B cell (primary cell): ENCODE measurements at regions not wholly inside any gene's neighbourhood (a gene's known extent, or its start where the extent isn't known, plus 50 kb on each side); places are given as distances from the start of the nearest gene placed in this dataset.

Experiments
- ATAC-seq: fragments of 200-7000 bp; cut with Tn5 transposase; one replicate; pipeline ENCODE4 v1.10.0; 2021; ENCODE audit warnings: low read depth, mild to moderate bottlenecking, moderate number of reproducible peaks, moderate library complexity
- CTCF ChIA-PET: fragments of 350-600 bp; sonication (Branson Sonifier 250); formaldehyde crosslinking; loops from one replicate; lab custom pipeline; 2021; ENCODE audit warnings: antibody characterized with exemption, inconsistent platforms; lab: Charles Lee
- POLR2A ChIA-PET: fragments of 350-600 bp; sonication (Branson Sonifier 250); formaldehyde crosslinking; loops from one replicate; lab custom pipeline; 2021; ENCODE audit warnings: antibody characterized with exemption; lab: Charles Lee
- DNase-seq: peaks from one replicate; pipeline ENCODE4 v3.0.0; 2013
- H2AFZ ChIP-seq: 2 replicates; pipeline ENCODE4 v1.6.1; 2012; ENCODE audit warnings: mild to moderate bottlenecking, low read depth, low read length; ENCODE audit not compliant: insufficient read depth, poor library complexity, severe bottlenecking
- H3K27ac ChIP-seq, 2 donors: 1 replicate in 1 of 2; 2 replicates in 1 of 2; pipeline ENCODE4 v1.5.1; 2012 to 2013; ENCODE audit warnings: low read length in 2 of 2, mild to moderate bottlenecking in 2 of 2, moderate library complexity in 1 of 2
- H3K27me3 ChIP-seq, 4 experiments: fragments of 200-600 bp in 1 of 4; sonication (generic) in 1 of 4; replicated peaks in 1 of 4; 1 replicate in 2 of 4; 2 replicates in 2 of 4; pipeline versions ENCODE4 v1.6.1 to v1.7.0; 2013 to 2016; ENCODE audit warnings: low read length in 3 of 4, mild to moderate bottlenecking in 2 of 4, mixed read lengths in 1 of 4, moderate library complexity in 1 of 4; ENCODE audit not compliant: insufficient read depth in 4 of 4, control insufficient read depth in 3 of 4; ENCODE audit errors: control extremely low read depth in 1 of 4
- H3K36me3 ChIP-seq, 2 experiments: replicated peaks in 1 of 2; 1 replicate in 1 of 2; 2 replicates in 1 of 2; pipeline versions ENCODE4 v1.6.1 to v1.7.1; 2013; ENCODE audit warnings: low read length in 1 of 2; ENCODE audit not compliant: insufficient read depth in 2 of 2, control insufficient read depth in 1 of 2; ENCODE audit errors: control extremely low read depth in 1 of 2, extremely low read depth in 1 of 2
- H3K4me1 ChIP-seq, 2 donors: fragments of 200-600 bp in 1 of 2; sonication (generic) in 1 of 2; 1 replicate in 1 of 2; 2 replicates in 1 of 2; pipeline versions ENCODE4 v1.5.1 to v1.6.1; 2013 to 2017; ENCODE audit warnings: low read length in 2 of 2; ENCODE audit not compliant: control insufficient read depth in 2 of 2, insufficient read depth in 2 of 2
- H3K4me2 ChIP-seq: replicated peaks from 2 replicates; pipeline ENCODE3; 2012; ENCODE audit warnings: mild to moderate bottlenecking, low read depth, low read length; ENCODE audit not compliant: poor library complexity, severe bottlenecking
- H3K4me3 ChIP-seq, 5 experiments: fragments of 200-600 bp in 1 of 5; sonication (generic) in 1 of 5; 1 replicate in 3 of 5; 2 replicates in 2 of 5; pipeline versions ENCODE4 v1.5.1 to v1.7.0; 2011 to 2016; ENCODE audit warnings: low read length in 4 of 5, mild to moderate bottlenecking in 4 of 5, low read depth in 2 of 5, control low read depth in 1 of 5, moderate library complexity in 1 of 5; ENCODE audit not compliant: insufficient read depth in 1 of 5; ENCODE audit errors: control extremely low read depth in 1 of 5, extremely low read depth in 1 of 5
- H3K79me2 ChIP-seq: fragments of 200-600 bp; sonication (generic); one replicate; pipeline ENCODE4 v1.6.0; 2016; ENCODE audit warnings: low read length; ENCODE audit not compliant: control insufficient read depth, insufficient read depth
- H3K9ac ChIP-seq: fragments of 200-600 bp; sonication (generic); 2 replicates; pipeline ENCODE4 v1.6.1; 2017; ENCODE audit warnings: mild to moderate bottlenecking, low read length, moderate library complexity
- H3K9me3 ChIP-seq, 3 donors: one replicate each; pipeline versions ENCODE4 v1.6.1 to v1.7.1; 2013; ENCODE audit warnings: low read length in 2 of 3; ENCODE audit not compliant: control insufficient read depth in 2 of 3, insufficient read depth in 1 of 3; ENCODE audit errors: control extremely low read depth in 1 of 3
- H4K20me1 ChIP-seq: 2 replicates; pipeline ENCODE4 v1.6.0; 2012; ENCODE audit warnings: mild to moderate bottlenecking, low read length; ENCODE audit not compliant: insufficient read depth, control insufficient read depth, poor library complexity, severe bottlenecking
- H3K27ac Mint-ChIP-seq: one replicate; pipeline ENCODE4 v1.8.0; 2021; ENCODE audit warnings: mixed read lengths
- H3K27me3 Mint-ChIP-seq: one replicate; pipeline ENCODE4 v1.8.0; 2021; ENCODE audit warnings: mixed read lengths
- H3K4me1 Mint-ChIP-seq: one replicate; pipeline ENCODE4 v1.8.0; 2021; ENCODE audit warnings: mixed read lengths
- H3K4me3 Mint-ChIP-seq: one replicate; pipeline ENCODE4 v1.8.0; 2021; ENCODE audit warnings: mixed read lengths
- H3K9me3 Mint-ChIP-seq: one replicate; pipeline ENCODE4 v1.8.0; 2022; ENCODE audit warnings: mixed read lengths; ENCODE audit not compliant: insufficient read depth
- CTCF ChIP-seq: fragments of 200-600 bp; IDR thresholded peaks from one replicate; pipeline ENCODE4 v1.8.0; 2022; ENCODE audit warnings: antibody characterized with exemption, mild to moderate bottlenecking
- EZH2 ChIP-seq: IDR thresholded peaks from 2 replicates; pipeline ENCODE4 v1.6.1; 2012; ENCODE audit warnings: borderline replicate concordance, low read depth, mild to moderate bottlenecking, moderate library complexity, low read length; ENCODE audit not compliant: insufficient read depth, poor library complexity, severe bottlenecking
- whole genome bisulfite sequencing: methylation state at CpG from one replicate; pipeline ENCODE4 v1.1.5; 2013; ENCODE audit warnings: missing lambda C conversion rate; ENCODE audit not compliant: insufficient coverage; 5-methylcytosine and 5-hydroxymethylcytosine counted together
- intact Hi-C: fragments of 100-400 bp; cut with micrococcal nuclease; formaldehyde crosslinking; loops from one replicate; pipeline ENCODE4 v1.10.0; 2022

- Histone ChIP-seq H3K79me2 (no peaks in the 10 kb centered on the region), H3K4me2 (no peak overlapping the region), H2AFZ (no peak overlapping the region), H3K36me3 (no peaks in the 10 kb centered on the region), H3K9me3 (no peaks in the 10 kb centered on the region), H3K4me1 (no peaks in the 10 kb centered on the region), H3K27me3 (no peaks in the 10 kb centered on the region), H3K27ac (no peak overlapping the region), H4K20me1 (no peaks in the 10 kb centered on the region), H3K9ac (no peak overlapping the region), H3K4me3 (no peak overlapping the region)
- Mint-ChIP-seq H3K27ac (no peak overlapping the region), H3K4me3 (no peak overlapping the region), H3K27me3 (no peaks in the 10 kb centered on the region), H3K4me1 (no peaks in the 10 kb centered on the region), H3K9me3 (no peaks in the 10 kb centered on the region)
- 93% methylated on average over 5 of the region's 8 CpGs for WGBS
- CTCF ChIA-PET: no interaction called here
- intact Hi-C loops: no loop called here
- DNase-seq (no peak), ATAC-seq (no peak)
- TF ChIP-seq EZH2: no peak
- no peak for TF ChIP-seq CTCF
- POLR2A ChIA-PET: no interaction called here
Measured at GRCh38 chr12:88418856-88419497, 161.3 kb downstream of the KITLG start.

- H3K27ac Mint-ChIP-seq: no peak overlapping the region
- TF ChIP-seq CTCF (no peak), EZH2 (no peak)
- ATAC-seq: no peak
- Histone ChIP-seq H3K4me3 (no peak overlapping the region), H3K4me1 (no peaks in the 10 kb centered on the region), H3K36me3 (no peaks in the 10 kb centered on the region), H2AFZ (no peak overlapping the region), H3K9me3 (no peaks in the 10 kb centered on the region), H4K20me1 (no peaks in the 10 kb centered on the region), H3K4me2 (no peak overlapping the region), H3K27ac (no peak overlapping the region), H3K79me2 (no peaks in the 10 kb centered on the region), H3K9ac (no peak overlapping the region), H3K27me3 (no peaks in the 10 kb centered on the region)
- no peaks in the 10 kb centered on the region for H3K4me1 Mint-ChIP-seq
- WGBS: no CpG with 5 or more reads among the region's 1 CpG
- DNase-seq: no peak
- POLR2A ChIA-PET: no interaction called here
- no peaks in the 10 kb centered on the region for H3K9me3 Mint-ChIP-seq
- no peak overlapping the region for H3K4me3 Mint-ChIP-seq
- intact Hi-C loops: no loop called here
- no peaks in the 10 kb centered on the region for H3K27me3 Mint-ChIP-seq
- CTCF ChIA-PET: no interaction called here
Measured at GRCh38 chr12:88419794-88420193, 160.5 kb downstream of the KITLG start.
